Pancreas (tissue), 10 donors: ENCODE measurements at regions not wholly inside any gene's neighbourhood (a gene's known extent, or its start where the extent isn't known, plus 50 kb on each side); places are given as distances from the start of the nearest gene placed in this dataset.

Experiments
- ATAC-seq, 4 donors: fragments of 200-7000 bp; cut with Tn5 transposase; one replicate each; pipeline versions ENCODE4 v1.8.0 to v1.9.1; 2020; ENCODE audit warnings: mild to moderate bottlenecking in 4 of 4, moderate library complexity in 4 of 4
- DNase-seq, 6 donors: peaks; one replicate each; pipeline ENCODE4 v3.0.0-alpha.2; 2020
- FAIRE-seq: peaks from 2 replicates; lab custom pipeline; 2012; peaks lifted over from hg19 to GRCh38; lab: Jason Lieb, UNC
- H3K27ac ChIP-seq, 4 donors: fragments of 200-600 bp; sonication (generic); 1 replicate in 3 of 4; 2 replicates in 1 of 4; pipeline versions ENCODE4 v1.5.0 to v1.8.0; 2020
- H3K27me3 ChIP-seq, 4 donors: fragments of 200-600 bp; one replicate each; pipeline ENCODE4 v1.8.0; 2021
- H3K36me3 ChIP-seq, 3 donors: fragments of 200-600 bp; sonication (generic) in 1 of 3; one replicate each; pipeline versions ENCODE4 v1.5.0 to v1.8.0; 2020 to 2021
- H3K4me1 ChIP-seq, 3 donors: fragments of 200-600 bp; one replicate each; pipeline ENCODE4 v1.8.0; 2021
- H3K4me3 ChIP-seq, 4 donors: fragments of 200-600 bp; sonication (generic) in 2 of 4; one replicate each; pipeline versions ENCODE4 v1.5.0 to v1.8.0; 2020 to 2021
- H3K9me3 ChIP-seq, 4 donors: fragments of 200-600 bp; one replicate each; pipeline ENCODE4 v1.8.0; 2021
- CTCF ChIP-seq, 4 donors: fragments of 200-600 bp; sonication (generic) in 3 of 4; IDR thresholded peaks; one replicate each; pipeline versions ENCODE4 v1.5.0 to v1.8.0; 2021; ENCODE audit warnings: antibody characterized with exemption in 4 of 4
- WGBS, 2 donors: extraction: QIAGEN DNeasy Blood & Tissue Kit; methylation state at CpG; one replicate each; pipeline ENCODE4 v1.1.7; 2013; 5-methylcytosine and 5-hydroxymethylcytosine counted together
- intact Hi-C, 3 donors: fragments of 100-400 bp; cut with DNase I; formaldehyde crosslinking; loops; one replicate each; pipeline versions ENCODE4 v1.11.1 to v1.14.2; 2022
- donor health status: healthy with polysubstance abuse.
- donor health status: DM: no; HTN: no; CAD: no; lungs with moderate emphysema.
- donor health status: DM: no; HTN: no; CAD: no.
- donor health status: control.
- donor health status: control.
- donor health status: Bipolar disorder and iron deficiency.
- donor health status: DM: yes; HTN: yes; CAD: no.
- donor health status: DM: no; HTN: no; CAD: no.
- donor health status: DM: no; HTN: no; CAD: no.
- donor health status: DM: yes; HTN: yes; CAD: no.

GRCh38 chr5:57824047-57824446 lies 341.4 kb upstream of the ACTBL2 start:
- no peaks in the 10 kb centered on the region for H3K4me1 ChIP-seq
- FAIRE-seq (no peak), DNase-seq (no peak), ATAC-seq (no peak)
- no peak overlapping the region for H3K27ac ChIP-seq
- H3K9me3 ChIP-seq, result no peaks in the 10 kb centered on the region
- intact Hi-C loops, result no loop called here
- no peak overlapping the region for H3K4me3 ChIP-seq
- H3K27me3 ChIP-seq, result no peaks in the 10 kb centered on the region
- no peak for TF ChIP-seq CTCF (IDR thresholded peaks at IDR 0.05)
- 90 to 92% methylated on average over 2 of the region's 2 CpGs for WGBS, 2 donors
- no peaks in the 10 kb centered on the region for H3K36me3 ChIP-seq

GRCh38 chr5:57822651-57823050 lies 340.0 kb upstream of the ACTBL2 start:
- no peak for DNase-seq
- Histone ChIP-seq H3K4me1 (no peaks in the 10 kb centered on the region), H3K27ac (no peak overlapping the region), H3K4me3 (no peak overlapping the region), H3K36me3 (no peaks in the 10 kb centered on the region), H3K9me3 (no peaks in the 10 kb centered on the region), H3K27me3 (no peaks in the 10 kb centered on the region)
- no peak for FAIRE-seq
- no peak for TF ChIP-seq CTCF (IDR thresholded peaks at IDR 0.05)
- ATAC-seq, result no peak
- intact Hi-C loops, result no loop called here
- 82 to 88% methylated on average over 5 of the region's 5 CpGs for WGBS, 2 donors

- FAIRE-seq (no peak), DNase-seq (no peak), ATAC-seq (no peak)
- no peaks in the 10 kb centered on the region for H3K36me3 ChIP-seq
- H3K27me3 ChIP-seq, result no peaks in the 10 kb centered on the region
- TF ChIP-seq CTCF (IDR thresholded peaks at IDR 0.05), result no peak
- H3K4me1 ChIP-seq, result no peaks in the 10 kb centered on the region
- no peak overlapping the region for H3K4me3 ChIP-seq
- intact Hi-C loops, result no loop called here
- no peak overlapping the region for H3K27ac ChIP-seq
- no peaks in the 10 kb centered on the region for H3K9me3 ChIP-seq
Observed at GRCh38 chr5:57818397-57818796, 335.8 kb upstream of the ACTBL2 start.

- Histone ChIP-seq H3K36me3 (no peaks in the 10 kb centered on the region), H3K4me1 (no peaks in the 10 kb centered on the region), H3K27me3 (no peaks in the 10 kb centered on the region), H3K9me3 (no peaks in the 10 kb centered on the region), H3K27ac (no peak overlapping the region), H3K4me3 (no peak overlapping the region)
- FAIRE-seq (no peak), ATAC-seq (no peak), DNase-seq (no peak)
- 68 to 71% methylated on average over 3 of the region's 3 CpGs for WGBS, 2 donors
- intact Hi-C loops, result no loop called here
- TF ChIP-seq CTCF (IDR thresholded peaks at IDR 0.05), result no peak
Observed at GRCh38 chr5:57817924-57818323, 335.3 kb upstream of the ACTBL2 start.

GRCh38 chr5:57817001-57817453 lies 334.4 kb upstream of the ACTBL2 start:
- Histone ChIP-seq H3K27me3 (no peaks in the 10 kb centered on the region), H3K4me1 (no peaks in the 10 kb centered on the region), H3K4me3 (no peak overlapping the region), H3K9me3 (no peaks in the 10 kb centered on the region), H3K36me3 (no peaks in the 10 kb centered on the region), H3K27ac (no peak overlapping the region)
- intact Hi-C loops, result no loop called here
- no peak for FAIRE-seq
- 66 to 74% methylated on average over 2 of the region's 2 CpGs for WGBS, 2 donors
- no peak for ATAC-seq
- DNase-seq, result no peak
- no peak for TF ChIP-seq CTCF (IDR thresholded peaks at IDR 0.05)
